ENCODE measurements at regions not wholly inside any gene's neighbourhood (a gene's known extent, or its start where the extent isn't known, plus 50 kb on each side); places are given as distances from the start of the nearest gene placed in this dataset.

- DNase-seq (ENCODE audit: low spot score) = no peak
Measured at GRCh38 chr1:5005171-5005570, 350.8 kb downstream of the AJAP1 start.

- DNase-seq (ENCODE audit: low spot score) = no peak
Measured at GRCh38 chr1:5002676-5003075, 348.3 kb downstream of the AJAP1 start.

DNA sequence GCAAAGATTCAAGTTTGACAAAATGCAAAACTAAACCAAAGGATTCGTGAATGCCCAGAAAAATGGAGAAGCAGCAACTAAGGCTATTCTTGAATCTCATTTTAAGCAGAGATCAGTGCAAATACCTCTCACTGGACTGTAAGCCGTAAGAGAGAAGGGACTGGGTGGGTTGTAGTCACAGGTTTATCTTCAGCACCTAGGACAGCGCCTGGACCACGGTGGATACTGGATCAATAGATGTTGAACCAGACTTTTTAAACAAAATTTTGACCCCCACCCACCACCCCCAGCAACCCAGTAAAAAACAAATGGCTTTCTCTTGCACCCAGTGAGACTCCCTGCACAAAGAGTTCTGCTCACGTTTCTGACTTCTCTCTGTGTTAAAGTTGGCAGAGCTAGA is 347.1 kb downstream of the AJAP1 start:
- no peak for DNase-seq (ENCODE audit: low spot score)

- peak; percentile 9 for DNase-seq (ENCODE audit: low spot score)
Measured at GRCh38 chr1:4986306-4986705, 331.9 kb downstream of the AJAP1 start.

- DNase-seq (ENCODE audit: low spot score) = peak; percentile 48
Measured at GRCh38 chr1:4984841-4985240, 330.4 kb downstream of the AJAP1 start.

GRCh38 chr1:4980211-4980610 is 325.8 kb downstream of the AJAP1 start:
- DNase-seq (ENCODE audit: low spot score) = peak; percentile 26

GRCh38 chr1:4978660-4979390 is 324.4 kb downstream of the AJAP1 start:
- DNase-seq (ENCODE audit: low spot score) = peak; percentile 31

DNA sequence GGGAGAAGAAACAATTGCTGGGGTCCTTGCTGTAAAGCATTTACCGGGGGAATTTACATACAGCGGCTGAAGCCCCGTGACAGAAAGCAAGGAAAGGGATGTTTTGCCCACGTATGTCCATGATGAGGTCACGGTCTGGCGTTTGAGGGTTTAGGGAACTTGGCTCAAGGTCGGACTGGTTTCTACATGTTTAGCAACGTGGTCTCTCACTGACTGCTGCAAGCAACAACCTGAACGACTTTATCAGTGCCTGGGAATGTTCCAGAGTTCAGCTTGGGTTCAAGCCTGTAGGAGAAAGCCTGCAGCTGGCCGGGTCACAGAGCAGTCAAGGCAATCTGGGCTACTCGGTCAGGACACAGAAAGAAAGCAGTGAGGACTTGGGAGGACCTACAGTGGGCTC is 323.3 kb downstream of the AJAP1 start:
- no peak for DNase-seq (ENCODE audit: low spot score)

DNA sequence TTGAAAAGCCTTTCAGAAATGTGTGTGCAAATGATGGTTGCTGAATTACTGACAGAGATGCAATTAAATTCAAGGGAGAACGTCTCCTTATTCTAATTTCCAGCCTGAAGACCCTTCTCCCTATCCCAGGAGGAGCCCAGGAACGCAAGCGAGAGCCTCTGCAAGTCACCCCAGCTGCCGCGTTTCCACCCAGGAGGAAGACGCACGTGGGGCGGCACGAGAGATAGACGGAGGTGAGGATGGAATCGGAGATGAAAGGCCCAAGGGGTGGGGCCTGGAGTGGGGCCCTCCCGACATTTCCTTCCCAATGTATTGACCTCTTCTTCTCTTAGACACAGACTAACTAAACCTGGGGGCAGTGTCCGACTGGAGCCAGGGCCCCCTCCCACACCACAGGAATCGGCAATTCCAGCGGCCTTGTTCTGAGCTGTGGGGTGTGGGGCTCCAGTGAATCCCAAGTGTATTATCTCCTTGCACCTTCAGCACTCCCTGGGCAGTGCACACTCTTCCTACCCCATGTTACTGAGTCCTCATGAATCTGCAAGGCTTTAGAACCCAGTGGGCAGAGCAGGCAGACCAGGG is 322.5 kb downstream of the AJAP1 start:
- no peak for DNase-seq (ENCODE audit: low spot score)

- peak; percentile 11 for DNase-seq (ENCODE audit: low spot score)
Measured at GRCh38 chr1:4975856-4976255, 321.4 kb downstream of the AJAP1 start.

GRCh38 chr1:4974981-4975685 is 320.7 kb downstream of the AJAP1 start:
- DNase-seq (ENCODE audit: low spot score) = peak; percentile 15

DNA sequence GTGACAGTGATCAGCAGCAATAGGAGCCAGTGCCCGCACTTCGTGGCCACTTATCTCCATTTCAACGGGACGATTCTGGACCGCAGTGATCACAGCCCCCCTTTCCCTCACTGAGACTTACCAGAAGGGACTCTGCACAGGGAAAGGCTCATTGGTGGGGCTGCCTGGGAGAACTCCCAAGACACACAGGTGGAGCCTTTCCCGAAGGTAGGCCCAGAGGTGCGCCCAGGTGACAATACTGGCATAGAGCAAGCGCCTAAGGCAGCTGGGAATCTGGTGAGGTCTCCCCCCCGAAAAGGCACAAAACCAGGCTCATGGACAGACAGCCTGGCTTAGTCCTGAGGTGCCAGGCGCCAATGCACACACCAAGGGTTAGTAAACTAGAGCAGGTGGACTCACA is 318.9 kb downstream of the AJAP1 start:
- DNase-seq (ENCODE audit: low spot score) = peak; percentile 45

GRCh38 chr1:4972761-4973320 is 318.4 kb downstream of the AJAP1 start:
- peak; percentile 33 for DNase-seq (ENCODE audit: low spot score)

GRCh38 chr1:4971666-4972065 is 317.3 kb downstream of the AJAP1 start:
- peak; percentile 30 for DNase-seq (ENCODE audit: low spot score)

GRCh38 chr1:4970532-4970931 is 316.1 kb downstream of the AJAP1 start:
- peak; percentile 2 for DNase-seq (ENCODE audit: low spot score)

- DNase-seq (ENCODE audit: low spot score) = peak; percentile 22
Measured at GRCh38 chr1:4969556-4970129, 315.2 kb downstream of the AJAP1 start.

DNA sequence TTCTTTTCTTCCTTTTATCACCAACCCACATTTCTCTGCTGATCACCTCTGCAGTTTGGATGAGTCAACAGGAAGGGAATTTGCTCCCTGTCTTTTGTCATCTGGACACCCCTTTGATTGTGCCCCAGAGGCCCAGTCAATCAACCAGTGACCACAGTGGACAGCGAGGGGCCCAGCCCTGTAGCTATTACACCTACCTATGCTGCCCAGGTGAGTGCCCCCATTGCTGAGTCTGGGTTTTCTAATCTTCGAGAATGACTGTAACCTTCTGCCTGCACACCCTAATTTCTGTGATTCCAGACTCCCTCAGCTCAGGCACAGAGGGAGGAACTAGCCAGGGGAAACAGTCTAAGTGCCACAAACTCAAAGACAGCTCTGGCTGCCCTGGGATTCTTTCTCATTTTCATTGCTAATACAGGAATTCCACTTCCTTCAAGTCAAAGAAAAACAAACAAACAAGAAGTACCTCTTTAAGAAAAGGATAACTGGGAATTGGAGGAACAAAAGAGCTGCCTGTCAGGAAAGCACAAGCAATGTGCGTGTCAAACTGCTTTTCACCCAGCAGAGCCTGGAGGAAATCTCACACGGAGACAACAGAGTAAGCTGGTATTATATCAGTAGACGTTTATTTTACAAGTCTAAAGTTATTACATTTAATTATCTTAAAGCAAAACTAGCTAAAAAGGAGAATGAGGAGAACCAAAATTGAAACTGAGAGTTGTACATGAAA is 311.1 kb downstream of the AJAP1 start:
- DNase-seq (ENCODE audit: low spot score) = no peak

DNA sequence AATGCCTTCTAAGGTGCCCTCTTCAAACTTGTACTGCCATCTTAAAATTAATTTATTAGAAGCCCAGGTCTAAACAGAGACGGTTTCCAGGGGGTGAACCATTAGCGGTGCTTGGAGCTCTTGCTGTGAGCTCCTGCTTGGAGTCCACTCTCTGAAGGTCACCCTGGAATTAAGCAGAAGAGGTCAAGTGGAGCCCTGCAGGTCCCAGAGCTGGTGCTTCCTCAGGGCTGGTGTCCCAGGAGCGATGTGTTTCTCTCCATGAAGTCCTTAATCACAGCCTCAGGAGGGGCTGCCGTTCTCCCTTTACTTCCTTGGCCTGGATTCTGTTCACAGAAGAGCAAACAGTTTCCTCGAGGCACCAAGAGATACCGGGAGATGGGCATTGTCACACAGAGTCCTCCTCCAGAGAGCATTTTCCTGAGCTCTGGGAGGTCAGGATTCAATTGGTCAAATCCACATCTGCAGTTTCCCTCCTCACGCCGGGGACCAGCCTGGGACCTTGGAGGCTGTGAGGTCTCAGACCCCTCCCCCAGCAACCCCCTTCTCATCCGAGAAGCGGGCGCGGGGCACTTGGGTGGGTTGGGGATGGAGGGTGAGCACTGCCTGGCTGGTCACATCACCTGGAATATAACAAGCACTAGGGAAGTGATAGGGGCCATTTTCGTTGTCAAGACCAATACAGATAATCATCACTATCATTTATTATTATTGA is 310.4 kb downstream of the AJAP1 start:
- DNase-seq (ENCODE audit: low spot score) = no peak

GRCh38 chr1:4963251-4963650 is 308.8 kb downstream of the AJAP1 start:
- DNase-seq (ENCODE audit: low spot score) = no peak

- no peak for DNase-seq (ENCODE audit: low spot score)
Measured at GRCh38 chr1:4962836-4963235, 308.4 kb downstream of the AJAP1 start.

DNA sequence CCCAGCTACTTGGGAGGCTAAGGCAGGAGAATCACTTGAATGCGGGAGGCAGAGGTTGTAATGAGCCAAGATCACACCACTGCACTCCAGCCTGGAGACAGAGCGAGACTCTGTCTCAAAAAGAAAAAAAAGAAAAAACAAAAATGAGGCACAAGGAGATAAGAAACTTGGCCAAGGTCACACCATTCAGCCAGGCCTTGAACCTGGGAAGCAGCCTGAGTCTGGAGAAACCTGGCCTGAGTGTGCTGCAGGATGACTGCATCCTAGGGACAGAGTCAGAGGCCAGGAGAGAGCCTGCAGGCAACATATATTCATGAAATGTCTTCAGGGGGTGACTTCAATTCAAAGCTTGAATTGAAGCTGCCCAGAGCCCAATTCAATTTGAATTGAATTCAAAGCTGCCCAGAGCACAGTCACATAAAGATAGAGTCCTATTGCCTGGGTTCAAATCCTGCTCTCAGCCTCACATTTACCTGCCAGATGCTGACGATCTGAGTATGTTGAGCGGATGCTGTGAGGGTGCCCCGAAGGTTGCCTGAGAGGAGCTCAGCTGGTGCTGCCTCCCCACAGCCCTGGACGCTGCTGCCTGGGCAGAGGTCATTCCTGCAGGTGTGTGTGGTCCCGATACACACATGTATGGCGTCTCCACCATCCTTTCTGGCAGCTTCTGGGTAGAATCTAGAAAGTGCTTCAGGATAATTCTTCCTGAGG is 307.7 kb downstream of the AJAP1 start:
- no peak for DNase-seq (ENCODE audit: low spot score)

Data from left forelimb (tissue), 1 donor.